ENCODE measurements at regions not wholly inside any gene's neighbourhood (a gene's known extent, or its start where the extent isn't known, plus 50 kb on each side); places are given as distances from the start of the nearest gene placed in this dataset.

DNA sequence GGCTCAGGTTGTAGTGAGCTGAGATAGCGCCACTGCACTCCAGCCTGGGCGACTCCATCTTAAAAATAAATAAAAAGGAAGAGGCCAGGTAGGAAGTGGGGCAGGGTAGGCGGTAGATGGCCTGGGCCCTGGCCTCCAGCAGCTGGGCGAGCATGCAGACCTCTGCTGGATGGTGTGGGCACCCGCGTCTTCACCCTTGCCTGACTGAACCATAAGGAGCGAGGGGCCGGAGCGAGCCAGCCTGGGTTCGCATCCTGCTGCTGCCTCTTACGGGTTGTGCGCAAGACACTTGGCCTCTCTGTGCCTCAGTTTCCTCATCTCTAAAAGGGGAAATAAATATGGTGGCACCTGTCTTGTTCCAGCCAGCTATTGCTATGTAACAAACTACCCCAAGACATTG lies 146.1 kb upstream of the GSE1 start:
- Histone ChIP-seq H3K27ac (no peak overlapping the region), H3K4me3 (no peak overlapping the region), H3K9ac (ENCODE audit: insufficient read length) (no peak overlapping the region), H3K9me3 (ENCODE audit: low read depth, low read length) (no peaks in the 10 kb centered on the region), H3K36me3 (ENCODE audit: insufficient read depth, low read length) (no peaks in the 10 kb centered on the region)
- DNase-seq (ENCODE audit: low read depth, low spot score) = no peak
- no peak for TF ChIP-seq EZH2 (IDR thresholded peaks at IDR 0.05)

- H3K36me3 ChIP-seq (ENCODE audit: insufficient read depth, low read length) = no peaks in the 10 kb centered on the region
- TF ChIP-seq FOXP2 (optimal IDR thresholded peaks at IDR 0.05; ENCODE audit: control extremely low read depth, extremely low read length, insufficient read depth) (no peak), POLR2AphosphoS5 (IDR thresholded peaks at IDR 0.05; ENCODE audit: borderline replicate concordance, low read depth, low read length) (no peak), EZH2 (IDR thresholded peaks at IDR 0.05) (no peak)
- H3K4me3 ChIP-seq = no peak overlapping the region
- H3K27ac ChIP-seq = no peak overlapping the region
- H3K9me3 ChIP-seq (ENCODE audit: low read depth, low read length) = no peaks in the 10 kb centered on the region
- no peak for DNase-seq (ENCODE audit: low read depth, low spot score)
- H3K9ac ChIP-seq (ENCODE audit: insufficient read length) = no peak overlapping the region
Observed at GRCh38 chr16:85469929-85470590, 143.1 kb upstream of the GSE1 start.

- no peak overlapping the region for H3K9ac ChIP-seq (ENCODE audit: insufficient read length)
- no peaks in the 10 kb centered on the region for H3K36me3 ChIP-seq (ENCODE audit: insufficient read depth, low read length)
- no peak overlapping the region for H3K27ac ChIP-seq
- H3K4me3 ChIP-seq = no peak overlapping the region
- TF ChIP-seq POLR2AphosphoS5 (IDR thresholded peaks at IDR 0.05; ENCODE audit: borderline replicate concordance, low read depth, low read length) (no peak), FOXP2 (optimal IDR thresholded peaks at IDR 0.05; ENCODE audit: control extremely low read depth, extremely low read length, insufficient read depth) (no peak), EZH2 (IDR thresholded peaks at IDR 0.05) (no peak)
- no peaks in the 10 kb centered on the region for H3K9me3 ChIP-seq (ENCODE audit: low read depth, low read length)
- DNase-seq (ENCODE audit: low read depth, low spot score) = no peak
Observed at GRCh38 chr16:85470873-85471272, 142.2 kb upstream of the GSE1 start.

DNA sequence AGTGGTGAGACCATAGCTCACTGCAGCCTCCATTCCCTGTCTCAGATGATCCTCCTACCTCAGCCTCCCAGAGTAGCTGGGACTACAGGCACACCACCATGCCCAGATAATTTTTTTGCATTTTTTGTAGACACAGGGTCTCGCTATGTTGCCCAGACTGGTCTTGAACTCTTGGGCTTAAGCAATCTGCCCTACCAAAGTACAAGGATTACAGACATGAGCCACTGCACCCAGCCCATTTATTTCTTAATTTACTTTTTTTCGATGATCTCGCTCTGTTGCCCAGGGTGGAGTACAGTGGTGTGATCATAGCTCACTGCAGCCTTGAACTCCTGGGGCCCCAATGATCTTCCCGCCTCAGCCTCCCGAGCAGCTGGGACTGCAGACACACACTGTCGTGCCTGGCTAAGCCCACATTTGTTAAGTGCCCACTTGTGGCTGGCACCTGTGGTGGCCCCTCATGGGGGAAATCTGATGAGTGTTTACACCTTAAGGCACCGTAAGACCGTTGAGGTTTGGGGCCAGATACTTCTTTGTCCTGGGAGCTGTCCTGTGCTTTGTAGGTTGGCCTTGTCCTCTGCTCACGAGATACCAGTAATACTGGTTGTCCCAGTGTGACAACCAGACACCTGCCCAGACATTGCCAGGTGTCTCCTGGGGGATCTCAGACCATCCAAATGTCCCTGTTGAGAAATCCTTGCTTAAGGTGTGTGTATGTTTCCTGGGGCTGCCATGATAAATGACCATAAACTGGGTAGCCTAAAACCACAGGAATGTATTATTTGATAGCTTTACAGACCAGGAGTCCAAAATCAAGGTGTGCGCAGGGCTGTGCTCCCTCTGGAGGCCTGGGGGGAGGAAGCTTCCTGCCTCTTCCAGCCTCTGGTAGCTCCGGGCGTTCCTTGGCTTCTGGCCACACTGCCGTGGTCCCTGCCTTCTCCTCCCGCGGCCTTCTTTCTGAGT lies 141.4 kb upstream of the GSE1 start:
- Histone ChIP-seq H3K4me3 (no peak overlapping the region), H3K9me3 (ENCODE audit: low read depth, low read length) (no peaks in the 10 kb centered on the region), H3K36me3 (ENCODE audit: insufficient read depth, low read length) (no peaks in the 10 kb centered on the region), H3K9ac (ENCODE audit: insufficient read length) (no peak overlapping the region), H3K27ac (no peak overlapping the region)
- no peak for DNase-seq (ENCODE audit: low read depth, low spot score)
- no peak for TF ChIP-seq FOXP2 (optimal IDR thresholded peaks at IDR 0.05; ENCODE audit: control extremely low read depth, extremely low read length, insufficient read depth)
- no peak for TF ChIP-seq EZH2 (IDR thresholded peaks at IDR 0.05)
- no peak for TF ChIP-seq POLR2AphosphoS5 (IDR thresholded peaks at IDR 0.05; ENCODE audit: borderline replicate concordance, low read depth, low read length)

GRCh38 chr16:85472514-85472913 lies 140.6 kb upstream of the GSE1 start:
- Histone ChIP-seq H3K36me3 (ENCODE audit: insufficient read depth, low read length) (no peaks in the 10 kb centered on the region), H3K9ac (ENCODE audit: insufficient read length) (no peak overlapping the region), H3K27ac (no peak overlapping the region), H3K4me3 (no peak overlapping the region), H3K9me3 (ENCODE audit: low read depth, low read length) (no peaks in the 10 kb centered on the region)
- TF ChIP-seq EZH2 (IDR thresholded peaks at IDR 0.05) = no peak
- no peak for TF ChIP-seq FOXP2 (optimal IDR thresholded peaks at IDR 0.05; ENCODE audit: control extremely low read depth, extremely low read length, insufficient read depth)
- TF ChIP-seq POLR2AphosphoS5 (IDR thresholded peaks at IDR 0.05; ENCODE audit: borderline replicate concordance, low read depth, low read length) = no peak
- no peak for DNase-seq (ENCODE audit: low read depth, low spot score)

- no peak overlapping the region for H3K27ac ChIP-seq
- no peak for DNase-seq (ENCODE audit: low read depth, low spot score)
- no peak overlapping the region for H3K9ac ChIP-seq (ENCODE audit: insufficient read length)
- no peaks in the 10 kb centered on the region for H3K36me3 ChIP-seq (ENCODE audit: insufficient read depth, low read length)
- no peak overlapping the region for H3K4me3 ChIP-seq
- no peaks in the 10 kb centered on the region for H3K9me3 ChIP-seq (ENCODE audit: low read depth, low read length)
- no peak for TF ChIP-seq EZH2 (IDR thresholded peaks at IDR 0.05)
- no peak for TF ChIP-seq FOXP2 (optimal IDR thresholded peaks at IDR 0.05; ENCODE audit: control extremely low read depth, extremely low read length, insufficient read depth)
- TF ChIP-seq POLR2AphosphoS5 (IDR thresholded peaks at IDR 0.05; ENCODE audit: borderline replicate concordance, low read depth, low read length) = no peak
Observed at GRCh38 chr16:85473323-85473722, 139.8 kb upstream of the GSE1 start.

DNA sequence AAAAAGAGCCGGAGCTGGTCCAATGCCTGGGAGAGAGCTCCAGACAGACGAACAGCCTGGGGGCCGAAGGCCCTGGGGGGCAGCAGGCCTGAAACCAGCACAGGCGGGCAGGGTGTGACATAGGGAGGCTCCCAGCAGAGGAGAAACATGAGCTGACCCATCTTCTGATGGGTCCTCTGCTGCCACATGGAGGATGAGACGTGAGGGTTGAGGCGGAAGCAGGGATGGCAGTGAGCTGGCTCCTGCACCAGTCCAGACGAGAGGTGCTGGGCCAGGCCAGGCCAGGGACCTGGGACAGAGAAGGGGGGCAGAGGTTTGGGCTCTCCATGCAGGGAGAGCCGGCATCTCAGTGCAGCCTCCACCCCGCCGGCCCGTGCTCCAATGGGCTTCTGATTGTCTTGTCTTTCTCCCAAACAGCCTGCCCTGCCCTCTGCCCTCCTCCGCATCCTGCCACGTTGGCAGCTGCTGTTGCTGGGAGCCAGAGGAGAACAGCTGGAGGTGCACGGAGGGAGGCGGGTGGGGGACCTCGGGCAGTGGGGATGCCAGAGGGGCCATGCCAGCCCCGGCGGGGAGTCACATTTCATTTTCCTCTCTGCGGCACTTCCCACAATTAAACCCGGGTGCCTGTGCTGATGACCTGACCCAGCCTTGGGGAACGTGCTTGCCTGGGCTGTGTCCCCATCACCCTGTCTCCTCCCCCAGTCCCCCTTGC lies 139.1 kb upstream of the GSE1 start:
- no peaks in the 10 kb centered on the region for H3K9me3 ChIP-seq (ENCODE audit: low read depth, low read length)
- H3K36me3 ChIP-seq (ENCODE audit: insufficient read depth, low read length) = no peaks in the 10 kb centered on the region
- H3K4me3 ChIP-seq = no peak overlapping the region
- TF ChIP-seq FOXP2 (optimal IDR thresholded peaks at IDR 0.05; ENCODE audit: control extremely low read depth, extremely low read length, insufficient read depth) = no peak
- TF ChIP-seq POLR2AphosphoS5 (IDR thresholded peaks at IDR 0.05; ENCODE audit: borderline replicate concordance, low read depth, low read length) = no peak
- no peak for TF ChIP-seq EZH2 (IDR thresholded peaks at IDR 0.05)
- H3K9ac ChIP-seq (ENCODE audit: insufficient read length) = no peak overlapping the region
- no peak for DNase-seq (ENCODE audit: low read depth, low spot score)
- H3K27ac ChIP-seq = no peak overlapping the region

- no peak for TF ChIP-seq EZH2 (IDR thresholded peaks at IDR 0.05)
- no peak for TF ChIP-seq FOXP2 (optimal IDR thresholded peaks at IDR 0.05; ENCODE audit: control extremely low read depth, extremely low read length, insufficient read depth)
- no peak for TF ChIP-seq POLR2AphosphoS5 (IDR thresholded peaks at IDR 0.05; ENCODE audit: borderline replicate concordance, low read depth, low read length)
- Histone ChIP-seq H3K4me3 (no peak overlapping the region), H3K36me3 (ENCODE audit: insufficient read depth, low read length) (no peaks in the 10 kb centered on the region), H3K27ac (no peak overlapping the region), H3K9ac (ENCODE audit: insufficient read length) (no peak overlapping the region), H3K9me3 (ENCODE audit: low read depth, low read length) (no peaks in the 10 kb centered on the region)
- no peak for DNase-seq (ENCODE audit: low read depth, low spot score)
Observed at GRCh38 chr16:85474621-85475217, 138.4 kb upstream of the GSE1 start.
